ENCODE measurements at regions not wholly inside any gene's neighbourhood (a gene's known extent, or its start where the extent isn't known, plus 50 kb on each side); places are given as distances from the start of the nearest gene placed in this dataset.

- H3K9me3 ChIP-seq (ENCODE audit: low read depth, low read length) = no peaks in the 10 kb centered on the region
- no peak overlapping the region for H3K4me2 ChIP-seq (ENCODE audit: insufficient read depth, low read length)
- TF ChIP-seq CTCF (IDR thresholded peaks at IDR 0.05; ENCODE audit: extremely low read depth, low read depth, low read length) = no peak
- H4K20me1 ChIP-seq (ENCODE audit: insufficient read depth, low read length) = no peaks in the 10 kb centered on the region
- peaks cover 4% of the 10 kb centered on the region for H3K27me3 ChIP-seq (ENCODE audit: insufficient read depth, low read length)
- no peaks in the 10 kb centered on the region for H3K4me1 ChIP-seq (ENCODE audit: insufficient read depth, low read length)
- no peaks in the 10 kb centered on the region for H3K79me2 ChIP-seq (ENCODE audit: insufficient read depth, low read length)
- no peak overlapping the region for H3K27ac ChIP-seq (ENCODE audit: low read depth, low read length)
- no peak for DNase-seq (ENCODE audit: insufficient read length, low spot score, missing footprints)
- H3K4me3 ChIP-seq (ENCODE audit: insufficient read depth, low read length) = no peak overlapping the region
- no peaks in the 10 kb centered on the region for H3K36me3 ChIP-seq (ENCODE audit: insufficient read depth, low read length)
- no peak overlapping the region for H2AFZ ChIP-seq (ENCODE audit: low read length)
These were observed 56.0 kb upstream of the KAT6B start for GRCh38 chr10:74770400-74770799.

GRCh38 chr10:74771054-74771453, 55.3 kb upstream of the KAT6B start:
- Histone ChIP-seq H3K4me3 (ENCODE audit: insufficient read depth, low read length) (no peak overlapping the region), H2AFZ (ENCODE audit: low read length) (no peak overlapping the region), H3K27ac (ENCODE audit: low read depth, low read length) (no peak overlapping the region), H4K20me1 (ENCODE audit: insufficient read depth, low read length) (no peaks in the 10 kb centered on the region), H3K79me2 (ENCODE audit: insufficient read depth, low read length) (no peaks in the 10 kb centered on the region), H3K27me3 (ENCODE audit: insufficient read depth, low read length) (peaks cover 3% of the 10 kb centered on the region), H3K4me2 (ENCODE audit: insufficient read depth, low read length) (no peak overlapping the region), H3K36me3 (ENCODE audit: insufficient read depth, low read length) (no peaks in the 10 kb centered on the region), H3K4me1 (ENCODE audit: insufficient read depth, low read length) (no peaks in the 10 kb centered on the region), H3K9me3 (ENCODE audit: low read depth, low read length) (no peaks in the 10 kb centered on the region)
- DNase-seq (ENCODE audit: insufficient read length, low spot score, missing footprints) = no peak
- TF ChIP-seq CTCF (IDR thresholded peaks at IDR 0.05; ENCODE audit: extremely low read depth, low read depth, low read length) = no peak

GRCh38 chr10:74775099-74775498, 51.3 kb upstream of the KAT6B start:
- TF ChIP-seq CTCF (IDR thresholded peaks at IDR 0.05; ENCODE audit: extremely low read depth, low read depth, low read length) = no peak
- H3K9me3 ChIP-seq (ENCODE audit: low read depth, low read length) = no peaks in the 10 kb centered on the region
- no peak overlapping the region for H3K27ac ChIP-seq (ENCODE audit: low read depth, low read length)
- no peak overlapping the region for H3K4me3 ChIP-seq (ENCODE audit: insufficient read depth, low read length)
- no peaks in the 10 kb centered on the region for H3K79me2 ChIP-seq (ENCODE audit: insufficient read depth, low read length)
- H3K4me1 ChIP-seq (ENCODE audit: insufficient read depth, low read length) = no peaks in the 10 kb centered on the region
- no peaks in the 10 kb centered on the region for H3K27me3 ChIP-seq (ENCODE audit: insufficient read depth, low read length)
- no peaks in the 10 kb centered on the region for H3K36me3 ChIP-seq (ENCODE audit: insufficient read depth, low read length)
- H4K20me1 ChIP-seq (ENCODE audit: insufficient read depth, low read length) = no peaks in the 10 kb centered on the region
- DNase-seq (ENCODE audit: insufficient read length, low spot score, missing footprints) = no peak
- no peak overlapping the region for H3K4me2 ChIP-seq (ENCODE audit: insufficient read depth, low read length)
- no peak overlapping the region for H2AFZ ChIP-seq (ENCODE audit: low read length)
